ENCODE measurements at regions not wholly inside any gene's neighbourhood (a gene's known extent, or its start where the extent isn't known, plus 50 kb on each side); places are given as distances from the start of the nearest gene placed in this dataset.

DNA sequence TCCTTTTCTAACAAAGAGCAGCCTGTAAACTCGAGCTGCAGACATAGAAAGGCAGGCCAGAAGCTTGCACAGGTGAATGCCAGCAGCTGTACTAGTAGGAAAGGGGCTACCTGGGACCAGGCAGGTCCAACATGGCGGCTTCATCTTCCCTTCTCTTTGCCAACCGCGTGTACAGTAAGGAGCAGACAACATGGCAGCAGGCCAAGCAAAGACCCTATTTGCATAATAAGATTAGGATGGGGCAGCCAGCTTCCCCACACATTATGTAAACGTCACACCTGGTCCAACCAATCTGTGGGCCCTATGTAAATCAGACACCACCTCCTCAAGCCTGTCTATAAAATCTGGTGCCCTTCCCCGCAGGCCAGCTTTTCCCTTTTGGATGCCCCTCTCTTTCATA, 1186.5 kb upstream of the AUTS2 start:
- Histone ChIP-seq H3K9me3 (no peaks in the 10 kb centered on the region), H3K4me1 (no peaks in the 10 kb centered on the region), H3K27ac (no peak overlapping the region), H3K4me3 (no peak overlapping the region), H3K36me3 (no peaks in the 10 kb centered on the region), H3K27me3 (no peaks in the 10 kb centered on the region)
- intact Hi-C loops (cut with DNase I), result no loop called here
- WGBS, 2 donors, result 73 to 76% methylated on average over 6 of the region's 6 CpGs
- TF ChIP-seq CTCF (IDR thresholded peaks at IDR 0.05), result no peak
- no peak for TF ChIP-seq POLR2A (IDR thresholded peaks at IDR 0.05)
- no peak for DNase-seq

GRCh38 chr7:68414631-68415425, 1183.4 kb upstream of the AUTS2 start:
- Histone ChIP-seq H3K4me1 (no peaks in the 10 kb centered on the region), H3K9me3 (no peaks in the 10 kb centered on the region), H3K4me3 (no peak overlapping the region), H3K27ac (no peak overlapping the region), H3K27me3 (no peaks in the 10 kb centered on the region), H3K36me3 (no peaks in the 10 kb centered on the region)
- 81 to 89% methylated on average over 2 of the region's 2 CpGs for WGBS, 2 donors
- DNase-seq, result no peak
- TF ChIP-seq POLR2A (IDR thresholded peaks at IDR 0.05) (no peak), CTCF (IDR thresholded peaks at IDR 0.05) (no peak)
- intact Hi-C loops (cut with DNase I), result no loop called here

DNA sequence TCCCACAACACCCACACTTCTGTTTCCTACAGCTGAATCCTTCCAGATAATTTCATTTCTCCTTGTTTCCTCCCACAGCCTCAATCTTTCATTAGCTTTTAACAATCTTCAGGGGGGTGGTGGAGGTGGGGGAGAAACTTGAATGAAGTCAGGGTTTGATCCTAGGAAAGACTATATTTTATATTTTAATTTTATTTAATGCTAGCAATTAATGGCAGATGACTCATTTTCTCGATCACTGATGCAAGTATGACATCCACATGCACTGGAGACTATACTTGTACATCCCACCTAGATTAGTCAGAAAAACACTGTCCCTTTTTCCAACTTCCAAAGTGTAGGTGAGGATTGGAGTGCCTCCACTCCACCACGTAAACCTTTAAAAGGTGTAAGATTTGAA, 1181.3 kb upstream of the AUTS2 start:
- no peak for TF ChIP-seq CTCF (IDR thresholded peaks at IDR 0.05)
- no peak for TF ChIP-seq POLR2A (IDR thresholded peaks at IDR 0.05)
- no peaks in the 10 kb centered on the region for H3K27me3 ChIP-seq
- no peak overlapping the region for H3K27ac ChIP-seq
- H3K36me3 ChIP-seq, result no peaks in the 10 kb centered on the region
- 80% methylated on average over 2 of the region's 2 CpGs for WGBS, 2 donors
- DNase-seq, result no peak
- H3K9me3 ChIP-seq, result no peaks in the 10 kb centered on the region
- intact Hi-C loops (cut with DNase I), result no loop called here
- no peak overlapping the region for H3K4me3 ChIP-seq
- no peaks in the 10 kb centered on the region for H3K4me1 ChIP-seq

DNA sequence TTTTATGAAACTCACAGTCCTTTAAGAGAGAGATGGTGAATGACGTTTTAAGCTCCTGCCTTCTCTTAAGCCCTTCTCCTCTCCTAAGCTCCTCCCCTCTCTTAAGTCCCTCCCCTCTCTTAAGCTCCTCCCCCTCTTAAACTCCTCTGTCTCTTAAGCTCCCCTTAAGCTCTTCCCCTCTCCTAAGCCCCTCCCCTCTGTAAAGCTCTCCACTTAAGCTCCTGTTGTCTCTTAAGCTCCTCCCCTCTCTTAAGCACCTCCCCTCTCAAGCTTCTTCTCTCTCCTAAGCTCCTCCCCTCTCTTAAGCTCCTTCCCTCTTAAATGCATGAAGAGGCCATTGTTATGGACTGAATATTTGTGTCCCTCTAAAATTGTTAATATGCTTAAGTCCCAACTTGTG, 1180.6 kb upstream of the AUTS2 start:
- H3K27me3 ChIP-seq, result no peaks in the 10 kb centered on the region
- DNase-seq, result no peak
- no peak for TF ChIP-seq POLR2A (IDR thresholded peaks at IDR 0.05)
- no peak for TF ChIP-seq CTCF (IDR thresholded peaks at IDR 0.05)
- no peaks in the 10 kb centered on the region for H3K4me1 ChIP-seq
- H3K9me3 ChIP-seq, result no peaks in the 10 kb centered on the region
- 46 to 55% methylated on average over 1 of the region's 1 CpG for WGBS, 2 donors
- intact Hi-C loops (cut with DNase I), result no loop called here
- H3K4me3 ChIP-seq, result no peak overlapping the region
- H3K27ac ChIP-seq, result no peak overlapping the region
- no peaks in the 10 kb centered on the region for H3K36me3 ChIP-seq

DNA sequence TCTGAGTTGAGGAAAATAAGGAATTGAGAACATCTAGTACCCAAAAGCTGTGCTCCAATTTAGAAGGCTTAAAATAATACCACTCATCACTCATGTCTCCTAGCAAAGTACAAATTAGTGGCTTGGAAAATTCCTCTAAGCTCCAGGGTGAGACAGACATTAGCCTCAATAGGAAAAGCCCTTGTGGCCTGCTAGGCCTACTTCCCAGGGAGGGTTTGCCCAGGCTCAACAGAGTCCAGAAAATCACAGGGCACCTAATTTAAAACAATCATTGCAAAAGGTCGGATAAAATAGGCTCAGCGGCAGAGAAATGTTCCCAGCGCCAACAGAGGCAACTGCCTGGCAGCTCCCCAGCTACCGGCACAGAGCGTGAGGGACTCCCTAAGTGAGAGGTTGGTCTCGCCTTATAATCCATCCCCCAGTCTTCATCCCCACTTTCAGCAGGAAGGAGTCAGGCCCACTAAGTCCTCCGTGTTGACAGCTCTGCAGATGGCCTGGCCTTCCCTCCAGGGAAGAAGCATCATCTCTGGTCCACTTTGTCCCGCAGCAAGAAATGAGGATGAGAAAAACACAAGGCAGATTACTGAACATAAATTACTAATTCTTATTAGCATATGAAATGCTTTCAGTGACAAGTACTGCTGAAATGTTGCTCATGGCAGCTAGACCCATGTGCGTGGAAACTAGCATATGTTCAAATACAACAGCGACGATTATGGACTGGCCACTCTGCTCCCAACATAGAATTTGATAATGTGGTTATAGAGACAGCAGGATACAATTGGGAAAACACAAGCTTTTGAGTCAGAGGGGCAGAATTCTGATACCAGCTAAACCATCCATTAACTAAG, 1177.7 kb upstream of the AUTS2 start:
- no peaks in the 10 kb centered on the region for H3K27me3 ChIP-seq
- H3K36me3 ChIP-seq, result no peaks in the 10 kb centered on the region
- no peaks in the 10 kb centered on the region for H3K9me3 ChIP-seq
- H3K4me1 ChIP-seq, result no peaks in the 10 kb centered on the region
- H3K4me3 ChIP-seq, result no peak overlapping the region
- TF ChIP-seq CTCF (IDR thresholded peaks at IDR 0.05) (no peak), POLR2A (IDR thresholded peaks at IDR 0.05) (no peak)
- peak overlapping the region in 2 of 4 donors; percentile 31 to 64 for H3K27ac ChIP-seq
- no peak for DNase-seq
- WGBS, 2 donors, result 73 to 86% methylated on average over 9 of the region's 11 CpGs
- intact Hi-C loops (cut with DNase I), result no loop called here
